ENCODE measurements at regions not wholly inside any gene's neighbourhood (a gene's known extent, or its start where the extent isn't known, plus 50 kb on each side); places are given as distances from the start of the nearest gene placed in this dataset.
"Not testable (repeated sequence)": the region's sequence is repeated elsewhere in the genome, so short reads cannot be mapped to it uniquely, and the experiment has no call there.

- no peak for DNase-seq
These were observed 72.1 kb upstream of the HSPA9 start for GRCh38 chr5:138647261-138647788.

GRCh38 chr5:138646671-138647070 lies 71.5 kb upstream of the HSPA9 start:
- DNase-seq: no peak

- no peak for DNase-seq
These were observed 70.8 kb upstream of the HSPA9 start for GRCh38 chr5:138645778-138646575.

- no peak for DNase-seq
These were observed 68.0 kb upstream of the HSPA9 start for GRCh38 chr5:138643040-138643791.

GRCh38 chr5:138641547-138642298 lies 66.5 kb upstream of the HSPA9 start:
- peak; percentile 76 for DNase-seq

- no peak for DNase-seq
These were observed 65.5 kb upstream of the HSPA9 start for GRCh38 chr5:138640646-138641254.

- no peak for DNase-seq
These were observed 64.9 kb upstream of the HSPA9 start for GRCh38 chr5:138640138-138640537.

- DNase-seq: no peak
These were observed 64.1 kb upstream of the HSPA9 start for GRCh38 chr5:138639326-138639725.

- DNase-seq: no peak
These were observed 62.1 kb upstream of the HSPA9 start for GRCh38 chr5:138637256-138637655.

GRCh38 chr5:138636398-138636944 lies 61.3 kb upstream of the HSPA9 start:
- no peak for DNase-seq

- DNase-seq: no peak
These were observed 60.5 kb upstream of the HSPA9 start for GRCh38 chr5:138635708-138636107.

GRCh38 chr5:138635265-138635664 lies 60.1 kb upstream of the HSPA9 start:
- no peak for DNase-seq

GRCh38 chr5:138634804-138635203 lies 59.6 kb upstream of the HSPA9 start:
- not testable (repeated sequence) for DNase-seq

- peak; percentile 51 for DNase-seq
These were observed 57.8 kb upstream of the HSPA9 start for GRCh38 chr5:138632900-138633489.

GRCh38 chr5:138631096-138631928 lies 56.1 kb upstream of the HSPA9 start:
- no peak for DNase-seq

- no peak for DNase-seq
These were observed 54.2 kb upstream of the HSPA9 start for GRCh38 chr5:138629392-138629791.

GRCh38 chr5:138626333-138626944 lies 51.2 kb upstream of the HSPA9 start:
- DNase-seq: no peak

- DNase-seq: no peak
These were observed 49.9 kb upstream of the HSPA9 start for GRCh38 chr5:138625134-138625533.
